OCI-LY3 (cell line): ENCODE measurements at regions not wholly inside any gene's neighbourhood (a gene's known extent, or its start where the extent isn't known, plus 50 kb on each side); places are given as distances from the start of the nearest gene placed in this dataset.

Experiments
- H2AFZ ChIP-seq: fragments of 200-600, 300-600 bp; shearing (Covaris generic); 2 replicates; pipeline ENCODE4 v1.6.0; 2014; ENCODE audit warnings: antibody characterized with exemption, low read depth, low read length
- H3K27ac ChIP-seq: fragments of 200-600, 300-600 bp; sonication (generic); 2 replicates; pipeline ENCODE4 v1.5.1; 2014; ENCODE audit warnings: mild to moderate bottlenecking, low read length, moderate library complexity, mixed read lengths
- H3K27me3 ChIP-seq: fragments of 200-600, 300-600 bp; sonication (generic); 2 replicates; pipeline ENCODE4 v1.6.1; 2014; ENCODE audit warnings: low read depth, low read length, mixed read lengths
- H3K36me3 ChIP-seq: fragments of 200-600, 300-600 bp; sonication (generic); replicated peaks from 2 replicates; pipeline ENCODE3; 2014; ENCODE audit warnings: low read depth, low read length, mixed read lengths
- H3K4me1 ChIP-seq: fragments of 300-600, 200-600 bp; sonication (generic); 2 replicates; pipeline ENCODE4 v1.6.1; 2014; ENCODE audit warnings: low read length, mixed read lengths
- H3K4me2 ChIP-seq: fragments of 200-600, 300-600 bp; sonication (generic); 2 replicates; pipeline ENCODE4 v1.6.1; 2014; ENCODE audit warnings: low read length, mixed read lengths
- H3K4me3 ChIP-seq: fragments of 300-600, 200-600 bp; sonication (generic); 2 replicates; pipeline ENCODE4 v1.5.1; 2014; ENCODE audit warnings: antibody characterized with exemption, mild to moderate bottlenecking, low read length, moderate library complexity
- H3K79me2 ChIP-seq: fragments of 300-600, 200-600 bp; shearing (Covaris generic); 2 replicates; pipeline ENCODE4 v1.6.1; 2014; ENCODE audit warnings: mild to moderate bottlenecking, low read length, mixed read lengths
- H3K9ac ChIP-seq: fragments of 300-600, 200-600 bp; shearing (Covaris generic); 2 replicates; pipeline ENCODE4 v1.6.0; 2014; ENCODE audit warnings: mild to moderate bottlenecking, low read length, moderate library complexity
- H3K9me3 ChIP-seq: fragments of 200-600, 300-600 bp; shearing (Covaris generic); 2 replicates; pipeline ENCODE4 v1.6.1; 2014; ENCODE audit warnings: low read length, mixed read lengths; ENCODE audit not compliant: insufficient read depth
- H4K20me1 ChIP-seq: fragments of 200-600, 300-600 bp; sonication (generic); 2 replicates; pipeline ENCODE4 v1.6.1; 2016; ENCODE audit warnings: low read length, mixed read lengths; ENCODE audit not compliant: insufficient read depth
- CTCF ChIP-seq: fragments of 200-600, 300-600 bp; sonication (generic); IDR thresholded peaks from 2 replicates; pipeline ENCODE4 v1.5.1; 2014; ENCODE audit warnings: antibody characterized with exemption, low read length, low read depth
- EZH2phosphoT487 ChIP-seq: fragments of 200-600 bp; shearing (Covaris generic); IDR thresholded peaks from 2 replicates; pipeline ENCODE4 v1.6.1; 2018; ENCODE audit warnings: antibody characterized with exemption, mixed run types, low read depth

DNA sequence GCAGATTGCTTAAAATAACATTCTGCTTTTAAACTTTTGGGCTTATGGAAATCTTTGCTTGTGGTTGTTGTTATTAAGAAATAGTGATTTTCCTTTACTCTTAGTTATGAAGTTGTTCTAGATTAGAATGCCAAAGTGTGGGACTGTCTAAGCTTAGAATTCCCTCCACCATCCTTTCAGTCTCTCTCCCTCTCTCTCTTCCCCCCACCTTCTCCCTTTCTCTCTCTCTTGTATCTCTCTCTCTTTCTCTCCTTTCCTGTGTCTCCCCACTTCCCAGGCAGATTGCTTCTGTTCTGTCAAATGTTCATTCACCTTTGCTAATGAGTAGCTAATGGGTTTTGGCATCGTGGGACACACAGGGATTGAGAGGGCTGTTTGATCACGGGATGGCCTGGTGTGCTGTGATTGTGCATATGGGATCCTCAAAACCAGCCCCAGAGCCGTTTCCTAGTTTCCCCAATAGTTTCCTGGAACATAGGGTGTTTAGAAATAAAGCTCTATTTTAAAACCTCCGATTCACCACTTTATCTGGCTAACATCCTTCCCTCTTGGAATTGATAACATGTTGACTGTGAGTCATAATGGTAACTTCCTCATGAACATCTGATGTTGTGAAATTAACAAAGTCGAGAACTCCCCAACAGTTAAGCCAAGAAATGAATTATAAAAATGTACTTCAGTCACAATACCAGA, 502.6 kb downstream of the TMEM114 start:
- Histone ChIP-seq H3K79me2 (no peaks in the 10 kb centered on the region), H3K9me3 (no peaks in the 10 kb centered on the region), H3K4me1 (no peaks in the 10 kb centered on the region), H3K36me3 (no peaks in the 10 kb centered on the region), H3K4me3 (no peak overlapping the region), H4K20me1 (no peaks in the 10 kb centered on the region), H3K9ac (no peak overlapping the region), H2AFZ (no peak overlapping the region), H3K27me3 (no peaks in the 10 kb centered on the region), H3K27ac (no peak overlapping the region), H3K4me2 (no peak overlapping the region)
- no peak for TF ChIP-seq CTCF
- no peak for TF ChIP-seq EZH2phosphoT487

GRCh38 chr16:8087146-8087545, 503.2 kb downstream of the TMEM114 start:
- no peaks in the 10 kb centered on the region for H3K27me3 ChIP-seq
- TF ChIP-seq EZH2phosphoT487: no peak
- TF ChIP-seq CTCF: no peak
- H2AFZ ChIP-seq: no peak overlapping the region
- no peak overlapping the region for H3K9ac ChIP-seq
- H3K9me3 ChIP-seq: no peaks in the 10 kb centered on the region
- no peak overlapping the region for H3K4me2 ChIP-seq
- no peaks in the 10 kb centered on the region for H3K79me2 ChIP-seq
- H3K4me1 ChIP-seq: no peaks in the 10 kb centered on the region
- no peak overlapping the region for H3K4me3 ChIP-seq
- no peaks in the 10 kb centered on the region for H3K36me3 ChIP-seq
- H3K27ac ChIP-seq: no peak overlapping the region
- H4K20me1 ChIP-seq: no peaks in the 10 kb centered on the region

DNA sequence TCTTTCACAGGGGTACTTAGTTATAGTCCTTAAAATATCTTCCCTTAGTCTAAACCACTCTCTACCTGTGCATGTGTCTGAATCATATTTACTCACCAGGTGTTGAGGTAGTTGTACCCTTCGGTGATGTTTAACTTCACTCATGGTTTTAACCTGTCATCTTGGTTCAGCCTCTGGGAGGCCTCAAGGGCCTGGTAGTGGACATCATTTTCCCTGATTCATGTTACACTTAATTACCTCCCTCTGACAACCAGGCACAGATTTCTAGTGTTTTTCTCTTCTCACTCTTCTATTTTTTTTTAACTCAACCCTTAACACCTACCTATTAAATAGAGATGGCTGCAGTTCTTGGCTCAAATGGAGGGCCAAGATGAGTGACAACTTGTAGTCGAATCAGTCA, 505.4 kb downstream of the TMEM114 start:
- Histone ChIP-seq H3K4me3 (no peak overlapping the region), H3K9me3 (no peaks in the 10 kb centered on the region), H3K36me3 (no peaks in the 10 kb centered on the region), H3K4me2 (no peak overlapping the region), H3K27me3 (no peaks in the 10 kb centered on the region), H3K79me2 (no peaks in the 10 kb centered on the region), H2AFZ (no peak overlapping the region), H3K27ac (no peak overlapping the region), H3K9ac (no peak overlapping the region), H4K20me1 (no peaks in the 10 kb centered on the region), H3K4me1 (no peaks in the 10 kb centered on the region)
- TF ChIP-seq EZH2phosphoT487 (no peak), CTCF (no peak)

- Histone ChIP-seq H3K4me3 (no peak overlapping the region), H3K4me2 (no peak overlapping the region), H3K79me2 (no peaks in the 10 kb centered on the region), H3K36me3 (no peaks in the 10 kb centered on the region), H3K9me3 (no peaks in the 10 kb centered on the region), H2AFZ (no peak overlapping the region), H3K4me1 (no peaks in the 10 kb centered on the region), H3K27me3 (no peaks in the 10 kb centered on the region), H4K20me1 (no peaks in the 10 kb centered on the region), H3K9ac (no peak overlapping the region), H3K27ac (no peak overlapping the region)
- TF ChIP-seq CTCF (no peak), EZH2phosphoT487 (no peak)
Observed at GRCh38 chr16:8084302-8084701, 506.0 kb downstream of the TMEM114 start.
